Natural killer cell (primary cell): ENCODE measurements at regions not wholly inside any gene's neighbourhood (a gene's known extent, or its start where the extent isn't known, plus 50 kb on each side); places are given as distances from the start of the nearest gene placed in this dataset.
A peak's percentile ranks its signal among the peaks of the same experiment; 100 is the strongest.
"Not testable (repeated sequence)": the region's sequence is repeated elsewhere in the genome, so short reads cannot be mapped to it uniquely, and the experiment has no call there.

Experiments
- ATAC-seq, 3 donors: fragments of 150-1000 bp in 2 of 3; fragments of 200-7000 bp in 1 of 3; cut with Tn5 transposase; 1 replicate in 1 of 3; 2 replicates in 2 of 3; pipeline ENCODE4 v1.10.0; 2021; ENCODE audit warnings: mild to moderate bottlenecking in 2 of 3, moderate library complexity in 2 of 3
- DNase-seq, 2 donors: peaks; one replicate each; pipeline versions ENCODE4 v3.0.0 to v3.0.0-alpha.2; 2013 to 2021; ENCODE audit warnings: mixed read lengths in 1 of 2
- H3K27ac ChIP-seq: one replicate; pipeline ENCODE4 v1.5.1; 2013; ENCODE audit warnings: mild to moderate bottlenecking, low read length
- H3K27me3 ChIP-seq: one replicate; pipeline ENCODE4 v1.6.1; 2013; ENCODE audit warnings: low read length; ENCODE audit not compliant: control insufficient read depth, insufficient read depth
- H3K36me3 ChIP-seq: one replicate; pipeline ENCODE4 v1.6.1; 2013; ENCODE audit warnings: low read length; ENCODE audit not compliant: control insufficient read depth, insufficient read depth
- H3K4me1 ChIP-seq: one replicate; pipeline ENCODE4 v1.6.1; 2013; ENCODE audit warnings: low read length; ENCODE audit not compliant: control insufficient read depth, insufficient read depth
- H3K4me3 ChIP-seq: one replicate; pipeline ENCODE4 v1.5.1; 2013; ENCODE audit warnings: low read length
- H3K9me3 ChIP-seq: one replicate; pipeline ENCODE4 v1.6.1; 2013; ENCODE audit warnings: low read length; ENCODE audit not compliant: control insufficient read depth, insufficient read depth
- H3K27ac Mint-ChIP-seq, 2 donors: one replicate each; pipeline ENCODE4 v1.8.0; 2022; ENCODE audit warnings: mild to moderate bottlenecking in 2 of 2, mixed read lengths in 2 of 2, moderate library complexity in 1 of 2
- H3K27me3 Mint-ChIP-seq, 2 donors: one replicate each; pipeline ENCODE4 v1.8.0; 2022; ENCODE audit warnings: low read depth in 2 of 2, mixed read lengths in 2 of 2
- H3K36me3 Mint-ChIP-seq: one replicate; pipeline ENCODE4 v1.8.0; 2022; ENCODE audit warnings: mixed read lengths
- H3K4me1 Mint-ChIP-seq, 2 donors: one replicate each; pipeline ENCODE4 v1.8.0; 2022; ENCODE audit warnings: mixed read lengths in 2 of 2
- H3K4me3 Mint-ChIP-seq: one replicate; pipeline ENCODE4 v1.8.0; 2022; ENCODE audit warnings: mild to moderate bottlenecking, moderate library complexity, mixed read lengths
- H3K9me3 Mint-ChIP-seq, 2 donors: one replicate each; pipeline ENCODE4 v1.8.0; 2022; ENCODE audit warnings: mixed read lengths in 2 of 2
- WGBS: methylation state at CpG from one replicate; pipeline ENCODE4 v1.1.7; 2013; ENCODE audit warnings: missing lambda C conversion rate; ENCODE audit not compliant: insufficient coverage; 5-methylcytosine and 5-hydroxymethylcytosine counted together
- intact Hi-C: fragments of 100-400 bp; cut with micrococcal nuclease; formaldehyde crosslinking; loops from one replicate; pipeline ENCODE4 v1.14.2; 2022

DNA sequence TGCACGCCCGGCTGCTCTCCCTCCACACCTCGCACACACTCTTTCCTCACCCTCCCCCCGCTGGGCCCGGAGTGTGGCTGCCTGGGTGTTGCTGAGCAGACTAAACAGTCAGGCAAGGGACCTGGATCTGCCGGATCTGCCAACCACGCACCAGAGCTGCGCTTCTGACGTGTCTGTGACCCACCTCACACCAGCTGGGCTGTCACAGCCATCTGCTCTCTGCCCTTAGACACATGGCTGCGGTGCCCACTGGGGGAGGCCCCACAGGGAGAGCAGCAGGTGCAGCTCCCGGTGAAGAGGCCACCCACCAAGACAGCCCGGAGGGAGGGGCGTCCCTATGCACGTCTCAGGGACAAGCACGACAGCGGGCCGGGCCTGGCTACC lies 5403.1 kb upstream of the TPTE start:
- H3K9me3 ChIP-seq, DNase-seq, H3K4me3 Mint-ChIP-seq, H3K4me3 ChIP-seq, intact Hi-C loops, H3K36me3 ChIP-seq, H3K4me1 Mint-ChIP-seq, H3K27me3 Mint-ChIP-seq, H3K27me3 ChIP-seq, H3K27ac ChIP-seq, H3K9me3 Mint-ChIP-seq, H3K36me3 Mint-ChIP-seq, H3K27ac Mint-ChIP-seq: not testable (repeated sequence)
- H3K4me1 ChIP-seq, result peaks cover 39% of the 10 kb centered on the region
- WGBS, result no CpG with 5 or more reads among the region's 17 CpGs
- peak; percentile 70 to 84 (median 77) for ATAC-seq

DNA sequence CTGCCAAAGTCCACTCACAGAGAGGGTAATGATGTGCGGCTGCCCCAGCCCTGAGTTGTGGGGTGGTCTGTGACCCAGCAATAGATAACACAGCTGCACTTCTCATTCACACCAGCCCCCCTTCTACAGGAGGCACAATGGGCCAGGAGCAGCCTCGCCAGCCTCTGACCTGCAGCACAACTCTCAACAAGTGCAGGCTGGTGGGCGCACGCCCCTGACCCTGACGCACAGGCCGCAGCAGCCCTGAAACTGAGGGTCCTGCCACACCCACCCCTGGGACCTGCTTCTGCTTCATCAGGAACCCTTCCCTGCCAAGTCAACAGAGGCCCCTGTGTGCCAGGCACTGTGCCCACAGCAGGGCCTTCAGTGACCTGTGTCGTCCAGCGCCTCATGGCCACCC lies 5402.2 kb upstream of the TPTE start:
- H3K9me3 ChIP-seq, H3K4me3 ChIP-seq, H3K36me3 Mint-ChIP-seq, intact Hi-C loops, H3K4me1 Mint-ChIP-seq, H3K4me3 Mint-ChIP-seq, ATAC-seq, H3K27me3 ChIP-seq, H3K27ac Mint-ChIP-seq, H3K9me3 Mint-ChIP-seq, H3K27me3 Mint-ChIP-seq, H3K36me3 ChIP-seq: not testable (repeated sequence)
- H3K27ac ChIP-seq, result peak overlapping the region; percentile 58
- DNase-seq, result peak in 1 of 2 donors; percentile 7
- 75% methylated on average over 5 of the region's 8 CpGs for WGBS
- peaks cover 44% of the 10 kb centered on the region for H3K4me1 ChIP-seq

DNA sequence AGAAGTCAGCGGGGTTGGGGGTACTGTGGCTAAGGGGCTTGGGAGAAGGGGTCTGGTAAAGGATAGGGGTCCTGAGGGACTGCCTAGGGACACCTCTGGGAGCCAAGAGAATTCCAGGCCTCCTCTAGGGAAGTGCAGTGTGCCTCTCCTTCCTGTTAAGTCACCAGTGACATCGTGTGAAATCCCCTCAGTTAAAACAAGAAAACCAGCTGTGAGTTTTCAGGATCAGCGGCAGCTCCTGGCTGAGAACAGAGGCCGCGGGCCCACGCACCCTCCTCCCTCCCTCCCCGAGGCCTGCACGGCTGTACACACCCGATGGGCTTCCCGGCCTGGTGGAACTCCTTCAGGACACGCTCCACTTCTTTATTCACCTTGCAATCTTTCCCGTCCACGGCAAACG lies 5400.0 kb upstream of the TPTE start:
- H3K4me1 Mint-ChIP-seq, H3K4me3 Mint-ChIP-seq, ATAC-seq, H3K36me3 ChIP-seq, H3K36me3 Mint-ChIP-seq, H3K27me3 Mint-ChIP-seq, H3K27me3 ChIP-seq, intact Hi-C loops, H3K9me3 Mint-ChIP-seq, H3K9me3 ChIP-seq, H3K27ac Mint-ChIP-seq: not testable (repeated sequence)
- H3K4me3 ChIP-seq, result peak overlapping the region; percentile 7
- DNase-seq, result peak in 1 of 2 donors; percentile 42
- 17% methylated on average over 1 of the region's 14 CpGs for WGBS
- peaks cover 28% of the 10 kb centered on the region for H3K4me1 ChIP-seq
- peak overlapping the region; percentile 73 for H3K27ac ChIP-seq

DNA sequence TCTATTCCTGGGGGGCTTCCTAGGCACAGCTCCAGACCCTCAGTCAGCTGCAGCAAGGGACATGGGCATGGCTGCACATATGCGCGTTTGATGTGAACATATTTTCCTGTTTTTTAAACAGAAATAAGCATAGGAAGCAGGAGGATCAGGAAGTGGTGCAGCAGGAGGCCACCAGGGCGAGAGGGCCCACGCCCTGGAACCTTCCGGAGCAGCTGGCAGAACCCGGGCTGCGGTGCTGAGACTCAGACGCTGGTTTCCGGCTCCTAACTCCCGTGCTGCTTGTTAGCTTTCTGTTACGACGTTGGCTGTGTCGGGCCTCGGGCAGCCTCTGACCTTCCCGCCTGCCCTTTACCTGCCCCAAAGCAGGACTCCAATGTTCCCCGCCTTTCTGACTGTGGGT lies 5399.5 kb upstream of the TPTE start:
- H3K27me3 Mint-ChIP-seq, intact Hi-C loops, H3K36me3 Mint-ChIP-seq, H3K4me3 Mint-ChIP-seq, DNase-seq, H3K27me3 ChIP-seq, H3K4me1 Mint-ChIP-seq, H3K9me3 Mint-ChIP-seq, H3K9me3 ChIP-seq, H3K36me3 ChIP-seq, H3K4me3 ChIP-seq: not testable (repeated sequence)
- Histone ChIP-seq H3K4me1 (peaks cover 28% of the 10 kb centered on the region), H3K27ac (peak overlapping the region; percentile 66)
- peak in 2 of 3 donors; percentile 7 to 17 for ATAC-seq
- no CpG with 5 or more reads among the region's 16 CpGs for WGBS
- H3K27ac Mint-ChIP-seq, result peak overlapping the region in 1 of 2 donors; percentile 68

DNA sequence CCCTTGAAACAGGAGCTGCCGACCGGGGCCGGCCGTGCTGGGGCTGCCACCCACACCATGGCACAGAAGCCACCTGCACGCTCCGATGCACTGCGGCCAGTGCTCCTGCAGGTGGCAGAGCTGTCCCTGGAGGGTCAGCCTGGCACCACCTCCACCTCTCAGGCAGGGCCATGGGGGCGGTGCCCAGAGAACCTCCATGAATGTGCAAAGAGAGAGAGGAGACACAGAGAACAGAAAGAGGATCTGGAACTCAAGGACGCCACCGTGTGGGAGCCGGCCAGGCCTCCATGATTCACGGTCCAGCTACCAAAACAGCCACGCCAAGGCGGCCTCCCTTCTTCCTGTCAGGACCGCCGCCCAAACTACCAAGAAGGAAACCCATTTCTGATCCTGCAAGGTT lies 5397.7 kb upstream of the TPTE start:
- H3K36me3 ChIP-seq, H3K27ac ChIP-seq, H3K4me3 Mint-ChIP-seq, H3K36me3 Mint-ChIP-seq, H3K27me3 Mint-ChIP-seq, H3K4me1 Mint-ChIP-seq, H3K27me3 ChIP-seq, H3K4me3 ChIP-seq, intact Hi-C loops, H3K27ac Mint-ChIP-seq, H3K9me3 Mint-ChIP-seq, H3K9me3 ChIP-seq: not testable (repeated sequence)
- WGBS, result no CpG with 5 or more reads among the region's 16 CpGs
- peaks cover 15% of the 10 kb centered on the region for H3K4me1 ChIP-seq
- ATAC-seq (peak; percentile 32 to 69 (median 49)), DNase-seq (peak in 1 of 2 donors; percentile 64)

DNA sequence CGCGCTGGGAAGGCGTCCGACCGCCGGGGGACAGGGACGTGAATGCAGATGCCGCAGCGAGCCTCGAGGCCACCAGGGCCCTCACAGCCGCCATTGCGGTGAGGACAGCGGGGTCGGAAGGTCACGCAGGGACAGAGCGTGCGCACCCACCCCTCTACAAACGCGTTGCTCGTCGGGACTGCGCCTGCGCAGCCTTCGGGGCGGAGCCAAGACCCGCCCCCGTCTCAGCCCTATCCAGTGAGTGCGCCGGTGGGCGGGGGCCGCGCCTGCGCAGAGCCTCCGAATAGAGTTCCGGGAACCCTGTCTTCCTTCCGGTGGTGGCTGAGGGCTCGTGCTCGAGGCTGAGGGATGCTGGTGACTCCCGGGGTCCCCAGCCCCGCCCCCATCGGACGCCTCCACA lies 5393.1 kb upstream of the TPTE start:
- H3K27me3 Mint-ChIP-seq, H3K4me1 Mint-ChIP-seq, H3K27ac ChIP-seq, H3K9me3 Mint-ChIP-seq, H3K36me3 ChIP-seq, H3K9me3 ChIP-seq, H3K4me1 ChIP-seq, H3K36me3 Mint-ChIP-seq, H3K27ac Mint-ChIP-seq, H3K27me3 ChIP-seq, intact Hi-C loops: not testable (repeated sequence)
- ATAC-seq, result peak; percentile 90 to 97 (median 90)
- peak overlapping the region; percentile 59 for H3K4me3 Mint-ChIP-seq
- peak in 1 of 2 donors; percentile 97 for DNase-seq
- 0% methylated on average over 21 of the region's 42 CpGs for WGBS
- H3K4me3 ChIP-seq, result peak overlapping the region; percentile 27

DNA sequence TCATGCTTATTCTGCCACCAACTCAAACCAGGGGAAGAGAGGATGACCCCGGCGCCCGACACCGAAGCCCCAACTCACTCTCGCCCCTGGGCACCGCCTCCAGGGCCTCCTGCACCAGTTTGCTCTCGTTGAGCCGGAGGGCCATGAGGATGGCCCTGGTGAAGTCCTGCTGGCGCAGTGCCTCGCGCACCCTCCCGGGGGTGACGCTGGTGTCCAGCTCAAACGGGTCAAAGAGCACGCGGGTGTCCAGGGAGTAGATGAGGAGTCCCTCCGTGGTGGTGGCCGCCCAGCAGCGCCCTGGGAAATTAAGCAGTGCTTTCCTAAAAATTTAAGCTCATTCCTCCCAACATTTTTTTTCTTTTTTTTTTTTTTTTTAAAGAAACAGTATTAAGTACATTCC lies 5387.6 kb upstream of the TPTE start:
- H3K36me3 ChIP-seq, H3K9me3 ChIP-seq, DNase-seq, H3K4me1 Mint-ChIP-seq, ATAC-seq, H3K27ac ChIP-seq, H3K4me3 Mint-ChIP-seq, H3K27ac Mint-ChIP-seq, H3K4me3 ChIP-seq, H3K27me3 Mint-ChIP-seq, H3K9me3 Mint-ChIP-seq, intact Hi-C loops, H3K4me1 ChIP-seq, H3K27me3 ChIP-seq, H3K36me3 Mint-ChIP-seq: not testable (repeated sequence)
- no CpG with 5 or more reads among the region's 19 CpGs for WGBS

DNA sequence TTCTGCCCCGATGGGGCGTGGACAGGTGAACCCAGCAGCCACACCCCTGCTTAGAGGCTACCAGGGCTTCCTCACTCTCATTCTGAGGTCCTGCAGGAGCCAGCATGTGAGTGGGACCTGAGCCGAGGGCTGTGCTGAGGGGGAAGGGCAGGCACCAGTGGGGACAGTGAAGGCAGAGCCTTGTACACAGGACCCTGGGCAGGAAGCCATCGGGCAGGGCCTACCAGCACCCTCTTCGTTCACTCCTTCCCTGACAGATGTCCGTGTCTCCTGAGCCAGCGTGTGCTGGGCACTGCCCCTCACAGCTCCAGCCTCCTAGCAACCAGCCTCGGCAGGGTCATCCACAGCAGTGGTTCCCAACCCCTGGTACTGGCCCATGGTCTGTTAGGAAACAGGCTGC lies 5385.0 kb upstream of the TPTE start:
- H3K9me3 ChIP-seq, H3K4me3 Mint-ChIP-seq, DNase-seq, H3K27me3 ChIP-seq, H3K27ac ChIP-seq, H3K4me1 Mint-ChIP-seq, H3K36me3 Mint-ChIP-seq, intact Hi-C loops, H3K27me3 Mint-ChIP-seq, H3K27ac Mint-ChIP-seq, H3K36me3 ChIP-seq, H3K4me1 ChIP-seq, ATAC-seq, H3K9me3 Mint-ChIP-seq, H3K4me3 ChIP-seq: not testable (repeated sequence)
- no CpG with 5 or more reads among the region's 8 CpGs for WGBS
